ENCODE measurements at regions not wholly inside any gene's neighbourhood (a gene's known extent, or its start where the extent isn't known, plus 50 kb on each side); places are given as distances from the start of the nearest gene placed in this dataset.

GRCh38 chr7:54179321-54180029, 362.7 kb upstream of the VSTM2A start:
- WGBS (ENCODE audit: low lambda C conversion rate): 3% methylated on average over 3 of the region's 3 CpGs
- Histone ChIP-seq H2AFZ (ENCODE audit: low read length) (no peak overlapping the region), H3K9me3 (ENCODE audit: low read length) (peaks cover 87% of the 10 kb centered on the region), H3K4me3 (replicated peaks in 1 of 3; ENCODE audit: insufficient read depth in 1 of 3, low read depth in 2 of 3, low read length in 3 of 3) (no peak overlapping the region), H4K20me1 (ENCODE audit: insufficient read depth, low read length) (no peaks in the 10 kb centered on the region), H3K27ac (ENCODE audit: extremely low read length, insufficient read depth, low read length) (no peak overlapping the region), H3K4me2 (ENCODE audit: low read depth, low read length) (no peak overlapping the region), H3K4me1 (ENCODE audit: insufficient read depth, low read length) (no peaks in the 10 kb centered on the region), H3K36me3 (replicated peaks in 1 of 2; ENCODE audit: control insufficient read depth in 1 of 2, insufficient read depth in 2 of 2, low read length in 2 of 2) (no peaks in the 10 kb centered on the region), H3K27me3 (ENCODE audit: control insufficient read depth in 1 of 2, insufficient read depth in 2 of 2, low read length in 2 of 2) (no peaks in the 10 kb centered on the region), H3K9ac (ENCODE audit: insufficient read depth, low read depth, low read length) (no peak overlapping the region), H3K79me2 (ENCODE audit: insufficient read depth, low read length) (no peaks in the 10 kb centered on the region)
- in situ Hi-C loops (cut with HindIII; ENCODE audit: extremely low pct_ligation_motif_present, low pct_unique_long_range_greater_than_20kb): no loop called here
- ATAC-seq (no peak), FAIRE-seq (no peak), DNase-seq (ENCODE audit: low spot score) (no peak)
- TF ChIP-seq ZNF563 (CRISPR knock-in tag; IDR thresholded peaks at IDR 0.05) (no peak), ZMAT5 (CRISPR knock-in tag; IDR thresholded peaks at IDR 0.05; ENCODE audit: borderline replicate concordance, low read depth) (no peak), E2F1 (CRISPR knock-in tag; IDR thresholded peaks at IDR 0.05) (no peak), ZBTB14 (CRISPR knock-in tag; IDR thresholded peaks at IDR 0.05) (no peak), CERS6 (CRISPR knock-in tag; IDR thresholded peaks at IDR 0.05) (no peak), KLF9 (CRISPR knock-in tag; IDR thresholded peaks at IDR 0.05; ENCODE audit: low read depth) (no peak), ZBTB38 (CRISPR knock-in tag; IDR thresholded peaks at IDR 0.05) (no peak), PHF5A (CRISPR knock-in tag; IDR thresholded peaks at IDR 0.05; ENCODE audit: low read depth, unreplicated experiment) (no peak), ZNF142 (CRISPR knock-in tag; IDR thresholded peaks at IDR 0.05) (no peak), ZBTB7B (CRISPR knock-in tag; IDR thresholded peaks at IDR 0.05) (no peak), SALL1 (CRISPR knock-in tag; IDR thresholded peaks at IDR 0.05) (no peak), TBX3 (IDR thresholded peaks at IDR 0.05; ENCODE audit: borderline replicate concordance) (no peak), HMG20A (CRISPR knock-in tag; IDR thresholded peaks at IDR 0.05; ENCODE audit: borderline replicate concordance) (no peak), HNRNPK (IDR thresholded peaks at IDR 0.05; ENCODE audit: low read depth, low read length, poor library complexity, severe bottlenecking) (no peak)
- BruUV-seq (replicated peaks): no TSS peak
- ChIA-PET POLR2A (no interaction called here), CTCF (ENCODE audit: low intra/inter-chr PET ratio, low total read pairs) (no interaction called here)
- intact Hi-C loops (cut with micrococcal nuclease; ENCODE audit: unreplicated experiment): no loop called here
